ENCODE measurements at regions not wholly inside any gene's neighbourhood (a gene's known extent, or its start where the extent isn't known, plus 50 kb on each side); places are given as distances from the start of the nearest gene placed in this dataset.

DNA sequence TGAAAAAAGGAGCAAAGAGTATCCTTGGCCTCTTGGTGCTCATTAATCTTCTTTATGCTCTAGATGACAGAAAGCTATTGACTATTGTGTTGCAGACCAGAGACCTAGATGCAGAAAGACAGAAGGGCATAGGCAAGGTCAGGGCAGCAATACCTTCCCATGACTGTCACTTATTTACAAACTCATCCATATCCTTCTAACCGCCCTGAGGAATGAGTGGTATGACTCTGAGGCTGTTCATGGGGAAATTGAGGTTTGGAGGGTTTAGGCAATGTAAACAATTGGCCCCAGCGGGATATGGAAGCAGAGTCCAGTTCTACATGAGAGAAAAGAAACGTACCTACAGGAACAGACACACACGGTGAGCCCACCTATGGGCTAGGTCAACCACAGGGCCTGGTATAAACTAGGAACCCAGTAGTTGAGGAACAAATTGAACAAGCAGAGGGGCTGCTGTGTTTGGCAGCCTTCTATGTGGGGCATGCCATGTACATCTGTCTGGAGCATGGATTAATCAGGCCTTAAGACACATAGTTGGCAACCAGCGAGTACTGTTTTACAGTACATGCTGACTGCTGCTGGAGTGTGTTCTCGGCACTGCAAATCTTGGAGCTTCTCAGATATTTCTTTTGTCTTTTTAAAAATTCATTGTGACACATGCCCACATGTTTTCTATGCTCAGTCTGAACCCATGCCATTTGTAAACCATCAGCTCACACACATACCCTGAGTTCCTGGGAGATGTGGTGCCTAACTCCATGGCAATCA is 159.7 kb upstream of the NTF3 start:
- H3K9me3 ChIP-seq (replicated peaks in 1 of 2; ENCODE audit: control insufficient read depth in 1 of 2, insufficient read depth in 1 of 2, low read length in 2 of 2): no peaks in the 10 kb centered on the region
- no peaks in the 10 kb centered on the region for H3K36me3 Mint-ChIP-seq

DNA sequence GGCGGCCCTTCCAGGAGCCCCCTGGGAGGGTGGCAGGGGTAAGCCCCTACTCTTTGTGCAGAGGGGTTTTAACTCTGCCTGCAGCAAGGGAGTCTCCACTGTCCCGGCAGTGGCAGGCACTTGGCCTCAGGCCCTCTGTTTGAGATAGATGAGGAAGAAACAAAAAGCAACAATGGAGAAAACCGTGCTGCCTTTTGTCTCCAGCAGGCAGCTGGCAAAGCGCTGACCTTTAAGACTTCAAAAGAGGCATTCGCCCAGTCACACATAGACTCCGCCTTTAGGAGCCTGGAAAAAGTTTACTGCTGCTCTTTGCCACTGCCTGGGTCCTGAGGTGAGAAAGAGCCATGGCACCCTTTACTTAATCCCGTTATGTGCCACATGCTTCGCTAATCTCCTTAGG is 158.2 kb upstream of the NTF3 start:
- Mint-ChIP-seq H3K9me3 (peaks cover 0 to 3% (median 0%) of the 10 kb centered on the region in 7 donors), H3K4me1 (peaks cover 6% of the 10 kb centered on the region), H3K36me3 (no peaks in the 10 kb centered on the region), H3K27ac (no peak overlapping the region), H3K4me3 (no peak overlapping the region), H3K27me3 (ENCODE audit: low read depth in 3 of 3) (peaks cover 0 to 3% (median 0%) of the 10 kb centered on the region in 3 donors)
- H3K4me1 ChIP-seq (ENCODE audit: control insufficient read depth in 1 of 2, insufficient read depth in 2 of 2, low read length in 2 of 2): no peaks in the 10 kb centered on the region
- no peak overlapping the region for H3K4me2 ChIP-seq (replicated peaks; ENCODE audit: extremely low read depth, low read length, poor library complexity, severe bottlenecking)
- TF ChIP-seq, protein P1, sequence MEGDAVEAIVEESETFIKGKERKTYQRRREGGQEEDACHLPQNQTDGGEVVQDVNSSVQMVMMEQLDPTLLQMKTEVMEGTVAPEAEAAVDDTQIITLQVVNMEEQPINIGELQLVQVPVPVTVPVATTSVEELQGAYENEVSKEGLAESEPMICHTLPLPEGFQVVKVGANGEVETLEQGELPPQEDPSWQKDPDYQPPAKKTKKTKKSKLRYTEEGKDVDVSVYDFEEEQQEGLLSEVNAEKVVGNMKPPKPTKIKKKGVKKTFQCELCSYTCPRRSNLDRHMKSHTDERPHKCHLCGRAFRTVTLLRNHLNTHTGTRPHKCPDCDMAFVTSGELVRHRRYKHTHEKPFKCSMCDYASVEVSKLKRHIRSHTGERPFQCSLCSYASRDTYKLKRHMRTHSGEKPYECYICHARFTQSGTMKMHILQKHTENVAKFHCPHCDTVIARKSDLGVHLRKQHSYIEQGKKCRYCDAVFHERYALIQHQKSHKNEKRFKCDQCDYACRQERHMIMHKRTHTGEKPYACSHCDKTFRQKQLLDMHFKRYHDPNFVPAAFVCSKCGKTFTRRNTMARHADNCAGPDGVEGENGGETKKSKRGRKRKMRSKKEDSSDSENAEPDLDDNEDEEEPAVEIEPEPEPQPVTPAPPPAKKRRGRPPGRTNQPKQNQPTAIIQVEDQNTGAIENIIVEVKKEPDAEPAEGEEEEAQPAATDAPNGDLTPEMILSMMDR (IDR thresholded peaks at IDR 0.05): no peak
- no peak overlapping the region for H3K4me3 ChIP-seq (replicated peaks in 1 of 3; ENCODE audit: low read depth in 2 of 3, low read length in 3 of 3)
- no peaks in the 10 kb centered on the region for H4K20me1 ChIP-seq (ENCODE audit: insufficient read depth, low read length)
- H3K27me3 ChIP-seq (ENCODE audit: control insufficient read depth in 2 of 2, insufficient read depth in 2 of 2, low read length in 2 of 2): no peaks in the 10 kb centered on the region
- intact Hi-C loops (cut with micrococcal nuclease): no loop called here
- DNase-seq: no peak
- H2AFZ ChIP-seq (ENCODE audit: insufficient read depth, low read depth, low read length, poor library complexity, severe bottlenecking): no peak overlapping the region
- 98% methylated on average over 6 of the region's 8 CpGs for WGBS (ENCODE audit: insufficient coverage)
- H3K79me2 ChIP-seq (ENCODE audit: insufficient read depth, low read length): no peaks in the 10 kb centered on the region
- H3K9me3 ChIP-seq (replicated peaks in 1 of 2; ENCODE audit: control insufficient read depth in 1 of 2, insufficient read depth in 1 of 2, low read length in 2 of 2): no peaks in the 10 kb centered on the region
- H3K9ac ChIP-seq (ENCODE audit: insufficient read depth, low read length, poor library complexity, severe bottlenecking): no peak overlapping the region
- no peaks in the 10 kb centered on the region for H3K36me3 ChIP-seq (replicated peaks in 1 of 2; ENCODE audit: control insufficient read depth in 1 of 2, insufficient read depth in 2 of 2, low read length in 2 of 2)
- H3K27ac ChIP-seq (ENCODE audit: low read depth in 1 of 2, low read length in 2 of 2): no peak overlapping the region

More for the DNA sequence above, 159.7 kb upstream of the NTF3 start:
- no peak for DNase-seq
- no peak overlapping the region for H3K27ac Mint-ChIP-seq
- H3K4me3 Mint-ChIP-seq: no peak overlapping the region
- 98% methylated on average over 5 of the region's 6 CpGs for WGBS (ENCODE audit: insufficient coverage)
- H3K9me3 Mint-ChIP-seq: peaks cover 0 to 4% (median 0%) of the 10 kb centered on the region in 7 donors
- no peak overlapping the region for H3K27ac ChIP-seq (ENCODE audit: low read depth in 1 of 2, low read length in 2 of 2)
- no peak overlapping the region for H3K9ac ChIP-seq (ENCODE audit: insufficient read depth, low read length, poor library complexity, severe bottlenecking)
- H3K4me1 Mint-ChIP-seq: peaks cover 6% of the 10 kb centered on the region
- intact Hi-C loops (cut with micrococcal nuclease): no loop called here
- H3K4me3 ChIP-seq (replicated peaks in 1 of 3; ENCODE audit: low read depth in 2 of 3, low read length in 3 of 3): no peak overlapping the region
- no peaks in the 10 kb centered on the region for H3K79me2 ChIP-seq (ENCODE audit: insufficient read depth, low read length)
- H3K27me3 Mint-ChIP-seq (ENCODE audit: low read depth in 3 of 3): peaks cover 0 to 3% (median 2%) of the 10 kb centered on the region in 3 donors
- no peak overlapping the region for H2AFZ ChIP-seq (ENCODE audit: insufficient read depth, low read depth, low read length, poor library complexity, severe bottlenecking)
- H3K36me3 ChIP-seq (replicated peaks in 1 of 2; ENCODE audit: control insufficient read depth in 1 of 2, insufficient read depth in 2 of 2, low read length in 2 of 2): no peaks in the 10 kb centered on the region
- no peaks in the 10 kb centered on the region for H4K20me1 ChIP-seq (ENCODE audit: insufficient read depth, low read length)
- TF ChIP-seq, protein P1 (IDR thresholded peaks at IDR 0.05): no peak
- H3K27me3 ChIP-seq (ENCODE audit: control insufficient read depth in 2 of 2, insufficient read depth in 2 of 2, low read length in 2 of 2): no peaks in the 10 kb centered on the region
- H3K4me1 ChIP-seq (ENCODE audit: control insufficient read depth in 1 of 2, insufficient read depth in 2 of 2, low read length in 2 of 2): no peaks in the 10 kb centered on the region
- H3K4me2 ChIP-seq (replicated peaks; ENCODE audit: extremely low read depth, low read length, poor library complexity, severe bottlenecking): no peak overlapping the region
